ENCODE measurements at regions not wholly inside any gene's neighbourhood (a gene's known extent, or its start where the extent isn't known, plus 50 kb on each side); places are given as distances from the start of the nearest gene placed in this dataset.

DNA sequence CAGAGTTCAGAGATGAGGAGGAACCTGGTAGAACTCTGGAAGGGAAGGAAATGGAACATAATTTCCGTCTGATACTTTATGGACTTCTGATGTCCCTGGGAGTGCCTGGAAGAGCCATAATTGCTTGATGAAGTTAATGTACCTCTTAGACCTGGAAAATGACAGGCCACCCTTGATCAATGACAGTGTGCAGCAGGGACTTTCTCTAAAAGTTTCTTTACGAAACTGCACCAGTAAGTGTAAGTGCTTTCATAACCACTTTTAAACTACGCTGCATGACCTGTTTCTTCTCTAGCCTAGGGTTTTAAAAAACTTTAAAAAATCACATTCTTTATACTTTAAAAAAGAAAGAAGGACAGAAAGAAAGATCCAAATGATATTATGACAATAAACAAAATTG is 164.5 kb downstream of the LPIN1 start:
- TF ChIP-seq ZNF274 (IDR thresholded peaks at IDR 0.05; ENCODE audit: low read depth, low read length), result no peak
- TF ChIP-seq YY1 (IDR thresholded peaks at IDR 0.05; ENCODE audit: insufficient read depth, insufficient read length), result no peak
- no peak for TF ChIP-seq SUZ12 (IDR thresholded peaks at IDR 0.05; ENCODE audit: extremely low read depth, insufficient read depth, insufficient read length)
